GM23248 (cell line): ENCODE measurements at regions not wholly inside any gene's neighbourhood (a gene's known extent, or its start where the extent isn't known, plus 50 kb on each side); places are given as distances from the start of the nearest gene placed in this dataset.

Experiments used
- EZH2 ChIP-seq: fragments of 200-600 bp; sonication (generic); IDR thresholded peaks from 2 replicates; pipeline ENCODE4 v1.6.1; 2018; ENCODE audit warnings: antibody characterized with exemption, mild to moderate bottlenecking; ENCODE audit not compliant: insufficient read depth, poor library complexity, severe bottlenecking
- EZH2phosphoT487 ChIP-seq: fragments of 200-600 bp; sonication (generic); IDR thresholded peaks from 2 replicates; pipeline ENCODE4 v1.6.1; 2018; ENCODE audit warnings: antibody characterized with exemption, moderate library complexity, mild to moderate bottlenecking, low read depth; ENCODE audit not compliant: insufficient read depth

DNA sequence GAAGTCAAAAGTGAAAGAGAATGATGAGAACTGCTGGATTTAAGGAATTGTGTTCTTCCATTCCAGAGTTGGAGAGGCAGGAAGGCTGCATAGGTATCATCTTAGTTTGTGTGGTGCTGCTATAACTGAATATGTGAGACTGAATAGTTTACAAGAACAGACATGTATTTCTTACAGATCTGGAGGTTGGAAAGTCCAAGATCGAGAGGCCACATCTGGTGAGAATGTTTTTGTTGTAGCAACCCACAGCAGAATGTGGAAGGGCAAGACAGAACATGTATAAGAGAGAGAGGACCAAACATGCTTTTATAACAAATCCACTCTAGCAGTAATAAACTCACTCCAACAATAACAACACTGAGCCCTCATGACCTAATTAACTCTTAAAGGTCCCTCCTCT is 408.6 kb downstream of the FAM47B start:
- TF ChIP-seq EZH2phosphoT487 (no peak), EZH2 (no peak)
